ENCODE measurements at regions not wholly inside any gene's neighbourhood (a gene's known extent, or its start where the extent isn't known, plus 50 kb on each side); places are given as distances from the start of the nearest gene placed in this dataset.

DNA sequence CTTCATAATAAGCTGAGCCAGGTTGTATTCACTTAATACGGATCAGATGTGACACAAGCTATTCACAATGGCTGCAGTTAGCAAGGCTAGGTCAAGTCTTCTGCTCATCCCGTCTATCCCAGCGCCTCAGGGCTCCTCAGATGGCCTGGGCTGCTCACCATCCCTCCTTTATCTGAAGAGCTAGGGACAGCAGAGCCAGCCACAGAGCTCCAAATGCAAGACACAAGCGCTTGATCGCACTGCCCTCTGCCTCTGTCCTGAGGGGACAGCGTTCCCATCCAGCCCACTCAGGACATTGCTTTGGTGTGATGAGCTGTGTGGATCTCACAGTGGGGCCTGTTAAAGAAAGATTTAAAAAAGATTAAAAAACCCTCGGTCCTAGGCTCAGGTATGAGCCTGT lies 254.4 kb upstream of the HS6ST1 start:
- Histone ChIP-seq H3K4me2 (ENCODE audit: insufficient read depth, low read length) (no peak overlapping the region), H3K27ac (ENCODE audit: extremely low read depth, low read depth, low read length) (no peak overlapping the region), H3K36me3 (ENCODE audit: control insufficient read depth, insufficient read depth, low read length) (no peaks in the 10 kb centered on the region), H2AFZ (ENCODE audit: low read depth, low read length) (no peak overlapping the region), H3K4me3 (no peak overlapping the region), H4K20me1 (replicated peaks; ENCODE audit: control insufficient read depth, insufficient read depth, low read length) (no peaks in the 10 kb centered on the region), H3K27me3 (ENCODE audit: control insufficient read depth in 2 of 2, insufficient read depth in 2 of 2, low read length in 2 of 2) (peaks cover 2 to 34% of the 10 kb centered on the region in 2 experiments), H3K4me1 (replicated peaks in 1 of 2; ENCODE audit: control insufficient read depth in 2 of 2, insufficient read depth in 2 of 2, low read length in 2 of 2) (no peaks in the 10 kb centered on the region), H3K9me3 (replicated peaks; ENCODE audit: control insufficient read depth, insufficient read depth, low read depth, low read length) (no peaks in the 10 kb centered on the region), H3K9ac (ENCODE audit: insufficient read depth in 1 of 2, low read depth in 2 of 2, low read length in 2 of 2) (no peak overlapping the region), H3K79me2 (ENCODE audit: control insufficient read depth, insufficient read depth, low read length) (no peaks in the 10 kb centered on the region), H3K9me1 (ENCODE audit: control insufficient read depth, insufficient read depth, low read length) (no peaks in the 10 kb centered on the region)
- no peak for ATAC-seq
- TF ChIP-seq, protein P1, sequence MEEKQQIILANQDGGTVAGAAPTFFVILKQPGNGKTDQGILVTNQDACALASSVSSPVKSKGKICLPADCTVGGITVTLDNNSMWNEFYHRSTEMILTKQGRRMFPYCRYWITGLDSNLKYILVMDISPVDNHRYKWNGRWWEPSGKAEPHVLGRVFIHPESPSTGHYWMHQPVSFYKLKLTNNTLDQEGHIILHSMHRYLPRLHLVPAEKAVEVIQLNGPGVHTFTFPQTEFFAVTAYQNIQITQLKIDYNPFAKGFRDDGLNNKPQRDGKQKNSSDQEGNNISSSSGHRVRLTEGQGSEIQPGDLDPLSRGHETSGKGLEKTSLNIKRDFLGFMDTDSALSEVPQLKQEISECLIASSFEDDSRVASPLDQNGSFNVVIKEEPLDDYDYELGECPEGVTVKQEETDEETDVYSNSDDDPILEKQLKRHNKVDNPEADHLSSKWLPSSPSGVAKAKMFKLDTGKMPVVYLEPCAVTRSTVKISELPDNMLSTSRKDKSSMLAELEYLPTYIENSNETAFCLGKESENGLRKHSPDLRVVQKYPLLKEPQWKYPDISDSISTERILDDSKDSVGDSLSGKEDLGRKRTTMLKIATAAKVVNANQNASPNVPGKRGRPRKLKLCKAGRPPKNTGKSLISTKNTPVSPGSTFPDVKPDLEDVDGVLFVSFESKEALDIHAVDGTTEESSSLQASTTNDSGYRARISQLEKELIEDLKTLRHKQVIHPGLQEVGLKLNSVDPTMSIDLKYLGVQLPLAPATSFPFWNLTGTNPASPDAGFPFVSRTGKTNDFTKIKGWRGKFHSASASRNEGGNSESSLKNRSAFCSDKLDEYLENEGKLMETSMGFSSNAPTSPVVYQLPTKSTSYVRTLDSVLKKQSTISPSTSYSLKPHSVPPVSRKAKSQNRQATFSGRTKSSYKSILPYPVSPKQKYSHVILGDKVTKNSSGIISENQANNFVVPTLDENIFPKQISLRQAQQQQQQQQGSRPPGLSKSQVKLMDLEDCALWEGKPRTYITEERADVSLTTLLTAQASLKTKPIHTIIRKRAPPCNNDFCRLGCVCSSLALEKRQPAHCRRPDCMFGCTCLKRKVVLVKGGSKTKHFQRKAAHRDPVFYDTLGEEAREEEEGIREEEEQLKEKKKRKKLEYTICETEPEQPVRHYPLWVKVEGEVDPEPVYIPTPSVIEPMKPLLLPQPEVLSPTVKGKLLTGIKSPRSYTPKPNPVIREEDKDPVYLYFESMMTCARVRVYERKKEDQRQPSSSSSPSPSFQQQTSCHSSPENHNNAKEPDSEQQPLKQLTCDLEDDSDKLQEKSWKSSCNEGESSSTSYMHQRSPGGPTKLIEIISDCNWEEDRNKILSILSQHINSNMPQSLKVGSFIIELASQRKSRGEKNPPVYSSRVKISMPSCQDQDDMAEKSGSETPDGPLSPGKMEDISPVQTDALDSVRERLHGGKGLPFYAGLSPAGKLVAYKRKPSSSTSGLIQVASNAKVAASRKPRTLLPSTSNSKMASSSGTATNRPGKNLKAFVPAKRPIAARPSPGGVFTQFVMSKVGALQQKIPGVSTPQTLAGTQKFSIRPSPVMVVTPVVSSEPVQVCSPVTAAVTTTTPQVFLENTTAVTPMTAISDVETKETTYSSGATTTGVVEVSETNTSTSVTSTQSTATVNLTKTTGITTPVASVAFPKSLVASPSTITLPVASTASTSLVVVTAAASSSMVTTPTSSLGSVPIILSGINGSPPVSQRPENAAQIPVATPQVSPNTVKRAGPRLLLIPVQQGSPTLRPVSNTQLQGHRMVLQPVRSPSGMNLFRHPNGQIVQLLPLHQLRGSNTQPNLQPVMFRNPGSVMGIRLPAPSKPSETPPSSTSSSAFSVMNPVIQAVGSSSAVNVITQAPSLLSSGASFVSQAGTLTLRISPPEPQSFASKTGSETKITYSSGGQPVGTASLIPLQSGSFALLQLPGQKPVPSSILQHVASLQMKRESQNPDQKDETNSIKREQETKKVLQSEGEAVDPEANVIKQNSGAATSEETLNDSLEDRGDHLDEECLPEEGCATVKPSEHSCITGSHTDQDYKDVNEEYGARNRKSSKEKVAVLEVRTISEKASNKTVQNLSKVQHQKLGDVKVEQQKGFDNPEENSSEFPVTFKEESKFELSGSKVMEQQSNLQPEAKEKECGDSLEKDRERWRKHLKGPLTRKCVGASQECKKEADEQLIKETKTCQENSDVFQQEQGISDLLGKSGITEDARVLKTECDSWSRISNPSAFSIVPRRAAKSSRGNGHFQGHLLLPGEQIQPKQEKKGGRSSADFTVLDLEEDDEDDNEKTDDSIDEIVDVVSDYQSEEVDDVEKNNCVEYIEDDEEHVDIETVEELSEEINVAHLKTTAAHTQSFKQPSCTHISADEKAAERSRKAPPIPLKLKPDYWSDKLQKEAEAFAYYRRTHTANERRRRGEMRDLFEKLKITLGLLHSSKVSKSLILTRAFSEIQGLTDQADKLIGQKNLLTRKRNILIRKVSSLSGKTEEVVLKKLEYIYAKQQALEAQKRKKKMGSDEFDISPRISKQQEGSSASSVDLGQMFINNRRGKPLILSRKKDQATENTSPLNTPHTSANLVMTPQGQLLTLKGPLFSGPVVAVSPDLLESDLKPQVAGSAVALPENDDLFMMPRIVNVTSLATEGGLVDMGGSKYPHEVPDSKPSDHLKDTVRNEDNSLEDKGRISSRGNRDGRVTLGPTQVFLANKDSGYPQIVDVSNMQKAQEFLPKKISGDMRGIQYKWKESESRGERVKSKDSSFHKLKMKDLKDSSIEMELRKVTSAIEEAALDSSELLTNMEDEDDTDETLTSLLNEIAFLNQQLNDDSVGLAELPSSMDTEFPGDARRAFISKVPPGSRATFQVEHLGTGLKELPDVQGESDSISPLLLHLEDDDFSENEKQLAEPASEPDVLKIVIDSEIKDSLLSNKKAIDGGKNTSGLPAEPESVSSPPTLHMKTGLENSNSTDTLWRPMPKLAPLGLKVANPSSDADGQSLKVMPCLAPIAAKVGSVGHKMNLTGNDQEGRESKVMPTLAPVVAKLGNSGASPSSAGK (IDR thresholded peaks at IDR 0.05), result no peak
- TF ChIP-seq ETV1 (tag; conservative IDR thresholded peaks at IDR 0.05; ENCODE audit: low read depth) (no peak), WHSC1 (IDR thresholded peaks at IDR 0.05; ENCODE audit: low read length) (no peak), NFE2L1 (tag; IDR thresholded peaks at IDR 0.05; ENCODE audit: borderline replicate concordance, low read depth) (no peak), CBX3 (IDR thresholded peaks at IDR 0.05; ENCODE audit: borderline replicate concordance in 1 of 2, low read length in 2 of 2) (no peak), BDP1 (IDR thresholded peaks at IDR 0.05; ENCODE audit: insufficient read depth, insufficient read length) (no peak), STAT5B (CRISPR knock-in tag; IDR thresholded peaks at IDR 0.05) (no peak), ZNF408 (CRISPR knock-in tag; IDR thresholded peaks at IDR 0.05; ENCODE audit: low read depth) (no peak), YBX1 (IDR thresholded peaks at IDR 0.05) (no peak), MCM3 (IDR thresholded peaks at IDR 0.05) (no peak), SP2 (IDR thresholded peaks at IDR 0.05; ENCODE audit: extremely low read depth, low read depth, low read length, poor library complexity, severe bottlenecking) (no peak), SAFB2 (IDR thresholded peaks at IDR 0.05; ENCODE audit: borderline replicate concordance, low read depth, low read length, severe bottlenecking) (no peak)
- 0% methylated on average over 6 of the region's 7 CpGs for WGBS (ENCODE audit: insufficient coverage, low coverage, missing lambda C conversion rate)
- intact Hi-C loops (cut with micrococcal nuclease), result no loop called here
- FAIRE-seq, result no peak
- no TSS peak for BruUV-seq (replicated peaks)
- CTCF ChIA-PET (ENCODE audit: low intra/inter-chr PET ratio), result no interaction called here
- POLR2A ChIA-PET, result interaction anchor here (0.6 kb wide), 1 partner anchor 23 kb away, joined by 5 read pairs; no protein-coding TSS in a partner anchor
- in situ Hi-C loops (cut with MboI), result no loop called here
- DNase-seq (ENCODE audit: extremely low read depth in 1 of 4, low spot score in 3 of 4), result no peak
